CD4-positive, alpha-beta T cell treated with Interleukin-2 at 100 ng/mL for 4 hours (primary cell): ENCODE measurements at regions not wholly inside any gene's neighbourhood (a gene's known extent, or its start where the extent isn't known, plus 50 kb on each side); places are given as distances from the start of the nearest gene placed in this dataset.
"Not testable (repeated sequence)": the region's sequence is repeated elsewhere in the genome, so short reads cannot be mapped to it uniquely, and the experiment has no call there.

Experiments used
- DNase-seq: peaks from one replicate; pipeline ENCODE4 v3.0.0-alpha.2; 2020; ENCODE audit warnings: low spot score

GRCh38 chr2:234156326-234156725 is 105.8 kb downstream of the SPP2 start:
- no peak for DNase-seq

DNA sequence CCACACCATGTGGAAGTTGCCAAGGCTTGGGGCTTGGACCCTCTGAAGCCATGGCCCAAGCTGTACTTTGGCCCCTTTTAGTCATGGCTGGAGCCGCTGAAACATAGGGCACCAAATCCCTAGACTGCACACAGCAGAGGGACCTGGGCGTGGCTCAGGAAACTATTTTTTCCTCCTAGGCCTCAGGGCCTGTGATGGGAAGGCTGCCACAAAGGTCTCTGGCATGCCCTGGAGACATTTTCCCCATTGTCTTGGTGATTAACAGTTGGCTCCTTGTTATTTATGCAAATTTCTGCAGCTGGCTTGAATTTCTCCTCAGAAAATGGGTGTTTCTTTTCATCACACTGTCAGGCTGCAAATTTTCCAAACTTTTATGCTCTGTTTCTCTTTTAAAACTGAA is 102.3 kb downstream of the SPP2 start:
- DNase-seq, result not testable (repeated sequence)

- DNase-seq, result peak; percentile 70
Observed at GRCh38 chr2:234147335-234147861, 96.9 kb downstream of the SPP2 start.

DNA sequence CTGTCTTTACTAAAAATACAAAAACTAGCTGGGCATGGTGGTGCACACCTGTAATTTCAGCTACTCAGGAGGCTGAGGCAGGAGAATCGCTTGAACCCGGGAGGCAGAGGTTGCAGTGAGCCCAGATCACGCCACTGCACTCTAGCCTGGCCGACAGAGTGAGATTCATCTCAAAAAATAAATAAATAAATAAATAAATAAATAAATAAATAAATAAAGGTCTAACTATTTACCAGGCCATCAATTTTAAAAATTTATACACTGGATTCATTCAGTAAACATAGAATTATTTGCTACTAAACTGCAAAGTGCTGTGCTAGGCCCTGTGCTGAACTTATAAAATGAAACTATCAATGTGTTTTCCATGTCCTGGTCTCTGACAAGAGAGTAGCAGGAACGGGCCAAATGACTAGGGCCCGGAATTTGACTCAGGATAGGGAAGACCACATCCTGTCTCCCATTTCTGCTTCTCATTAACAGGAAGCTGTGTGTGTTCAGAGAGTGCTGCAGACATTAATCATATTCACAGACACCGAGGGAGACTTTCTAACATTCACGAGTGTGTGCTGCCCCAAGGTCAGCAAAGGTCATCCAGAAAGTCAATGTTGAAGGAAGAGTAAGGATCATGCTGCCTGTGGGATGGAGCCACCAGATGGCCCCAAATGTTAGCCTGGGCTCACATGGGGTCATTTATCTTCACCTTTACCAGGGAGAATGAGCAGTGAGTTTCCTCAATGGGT is 95.8 kb downstream of the SPP2 start:
- DNase-seq, result peak; percentile 4

DNA sequence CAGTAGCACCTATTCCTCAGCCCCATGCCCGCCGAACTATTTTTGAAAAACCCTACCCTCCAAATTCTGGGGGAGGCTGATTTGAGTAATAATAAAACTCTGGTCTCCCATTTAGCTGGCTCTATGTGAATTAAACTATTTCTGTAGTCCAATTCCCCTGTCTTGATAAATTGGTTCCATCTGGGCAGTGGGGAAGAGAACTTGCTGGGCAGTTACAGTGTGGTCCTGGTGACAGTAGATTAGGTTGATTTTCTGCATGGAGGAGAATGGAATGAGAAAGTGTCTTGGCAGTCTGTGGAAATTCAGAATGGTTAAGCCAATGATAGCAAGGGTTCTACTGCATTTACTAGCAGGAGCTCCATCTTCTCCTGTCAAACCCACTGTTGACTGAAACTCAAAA is 95.0 kb downstream of the SPP2 start:
- no peak for DNase-seq

- DNase-seq, result no peak
Observed at GRCh38 chr2:234145057-234145456, 94.6 kb downstream of the SPP2 start.

DNA sequence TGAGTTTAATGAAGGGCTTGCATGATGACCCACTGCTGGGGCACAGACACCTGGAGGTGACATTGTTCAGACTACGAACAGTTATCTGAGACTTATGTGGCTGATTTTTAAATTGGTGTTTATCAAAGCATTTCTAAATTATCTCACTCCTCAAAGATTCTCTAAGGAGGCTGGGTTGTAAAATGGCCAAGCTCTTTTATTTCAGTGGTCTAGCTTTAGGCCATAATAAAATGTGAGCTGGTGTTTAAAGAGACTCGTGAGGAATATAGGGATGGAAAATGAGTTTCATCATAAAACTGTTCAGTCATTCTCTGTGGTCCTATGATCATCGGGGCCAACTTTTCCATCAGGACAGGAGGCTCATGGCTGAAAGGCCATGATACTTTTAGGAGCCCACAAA is 93.4 kb downstream of the SPP2 start:
- DNase-seq, result no peak

GRCh38 chr2:234142530-234142929 is 92.0 kb downstream of the SPP2 start:
- no peak for DNase-seq

DNA sequence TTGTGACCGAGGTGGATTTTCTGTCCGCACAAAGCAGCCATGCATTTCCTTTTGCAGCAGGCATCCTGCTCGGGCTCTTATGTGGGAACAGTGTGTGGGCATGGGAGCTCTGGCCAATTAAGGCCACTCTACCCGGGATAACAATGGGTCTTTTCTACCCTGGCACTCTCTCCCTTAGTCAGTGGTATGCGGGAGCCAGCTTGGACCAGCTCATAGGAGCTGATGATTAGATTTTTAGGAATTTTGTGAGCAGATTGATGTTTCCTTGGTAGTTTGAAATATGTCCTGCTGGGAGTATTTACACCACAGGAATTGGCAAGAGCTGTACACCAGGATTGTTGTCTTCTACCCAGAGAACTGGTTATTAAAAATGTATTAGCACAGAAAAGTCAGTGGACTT is 89.3 kb downstream of the SPP2 start:
- DNase-seq, result no peak

DNA sequence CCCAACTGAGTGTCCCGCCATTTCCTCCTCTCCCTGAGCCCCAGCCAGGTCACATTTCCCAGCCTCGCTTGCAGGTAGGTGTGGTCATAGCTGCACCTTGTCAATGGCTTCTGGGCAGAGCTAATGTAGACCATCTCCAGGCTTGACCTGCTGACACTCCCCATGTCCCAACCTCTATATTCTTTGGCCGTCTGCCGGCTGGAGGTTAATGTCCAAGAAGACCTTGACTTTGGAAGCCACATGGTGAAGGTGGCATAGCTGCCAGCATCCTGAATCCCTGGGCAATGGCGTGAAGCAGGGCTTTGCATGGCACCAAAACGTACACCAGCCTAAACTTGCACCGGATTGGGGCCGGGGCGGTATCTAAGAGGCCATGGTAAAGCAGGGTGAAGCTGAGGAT is 88.3 kb downstream of the SPP2 start:
- DNase-seq, result no peak

GRCh38 chr2:234137400-234138014 is 87.0 kb downstream of the SPP2 start:
- peak; percentile 60 for DNase-seq

DNA sequence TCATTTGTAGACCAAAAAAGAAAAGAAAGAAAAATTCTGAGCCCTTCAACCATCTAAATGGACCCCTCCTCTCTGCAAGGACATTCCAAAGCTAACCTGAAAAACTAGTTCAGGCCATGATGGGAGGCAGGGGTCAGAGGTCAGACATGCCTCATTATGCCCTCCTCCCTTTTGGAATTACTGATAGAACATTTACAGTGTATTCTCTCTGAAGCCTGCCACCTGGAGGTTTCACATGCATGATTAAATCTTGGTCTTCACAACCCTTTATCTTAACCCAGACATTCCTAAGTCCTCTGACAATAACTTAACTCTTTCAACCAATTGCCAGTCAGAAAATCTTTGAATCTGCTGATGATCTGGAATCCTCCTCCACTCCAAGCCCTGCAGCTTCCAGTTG is 86.0 kb downstream of the SPP2 start:
- peak; percentile 11 for DNase-seq

- peak; percentile 62 for DNase-seq
Observed at GRCh38 chr2:234135750-234136221, 85.3 kb downstream of the SPP2 start.

DNA sequence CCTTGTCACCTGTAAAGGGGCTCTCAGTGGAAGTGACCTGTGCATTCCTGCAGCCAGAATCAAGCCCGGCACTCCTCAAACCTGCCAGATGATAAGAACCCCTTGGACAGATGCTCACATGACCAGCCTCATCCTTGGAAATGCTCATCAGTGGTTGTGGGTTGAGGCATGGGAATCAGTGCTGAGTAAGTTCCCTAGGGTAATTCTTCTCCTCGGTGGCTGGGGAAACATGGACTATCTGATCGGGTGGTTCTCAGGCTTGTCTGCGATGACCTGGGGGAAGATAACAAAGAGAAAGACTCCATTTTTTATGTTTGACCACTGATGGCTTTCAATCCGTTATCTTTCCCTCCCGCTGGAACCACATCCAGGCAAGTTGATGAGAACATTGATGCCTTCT is 84.0 kb downstream of the SPP2 start:
- DNase-seq, result no peak

- DNase-seq, result no peak
Observed at GRCh38 chr2:234133004-234133403, 82.5 kb downstream of the SPP2 start.

GRCh38 chr2:234130777-234131181 is 80.3 kb downstream of the SPP2 start:
- DNase-seq, result no peak

DNA sequence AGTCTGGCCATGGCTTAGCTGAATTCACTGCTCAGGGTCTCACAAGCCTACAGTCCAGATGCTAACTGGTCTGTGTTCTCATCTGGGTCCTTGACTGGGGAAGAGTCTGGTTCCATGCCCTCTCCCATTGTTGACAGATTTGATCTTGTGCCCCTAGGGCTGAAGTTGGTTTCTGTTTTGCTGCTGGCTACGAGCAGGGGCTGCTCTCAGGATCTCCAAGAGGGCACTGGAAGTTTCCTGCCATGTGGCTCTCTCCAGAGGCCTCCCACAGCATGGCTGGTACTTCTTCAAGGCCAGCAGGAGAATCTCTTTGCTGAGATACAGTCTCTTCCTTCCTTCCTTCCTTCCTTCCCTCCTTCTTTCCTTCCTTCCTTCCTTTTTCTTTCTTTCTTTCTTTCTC is 78.1 kb downstream of the SPP2 start:
- DNase-seq, result no peak
